Common myeloid progenitor, CD34-positive (primary cell): ENCODE measurements at regions not wholly inside any gene's neighbourhood (a gene's known extent, or its start where the extent isn't known, plus 50 kb on each side); places are given as distances from the start of the nearest gene placed in this dataset.

Experiments used
- CTCF ChIA-PET: fragments of 350-600 bp; sonication (Branson Sonifier 250); formaldehyde crosslinking; loops from one replicate; lab custom pipeline; 2021; ENCODE audit warnings: antibody characterized with exemption; lab: Charles Lee
- POLR2A ChIA-PET: fragments of 350-600 bp; sonication (Branson Sonifier 250); formaldehyde crosslinking; loops from one replicate; lab custom pipeline; 2021; ENCODE audit warnings: antibody characterized with exemption; lab: Charles Lee
- DNase-seq, 3 donors: peaks; one replicate each; pipeline versions ENCODE4 v3.0.0 to v3.0.0-alpha.2; 2013
- H3K27ac ChIP-seq, 2 experiments: 1 replicate in 1 of 2; 2 replicates in 1 of 2; pipeline ENCODE4 v1.7.0; 2013; ENCODE audit warnings: inconsistent platforms in 2 of 2, low read length in 2 of 2, mild to moderate bottlenecking in 2 of 2, low read depth in 1 of 2, moderate library complexity in 1 of 2; ENCODE audit not compliant: severe bottlenecking in 2 of 2, insufficient read depth in 1 of 2, poor library complexity in 1 of 2
- H3K27me3 ChIP-seq, 5 experiments: replicated peaks in 2 of 5; 1 replicate in 3 of 5; 2 replicates in 2 of 5; pipeline versions ENCODE4 v1.6.1 to v1.7.0; 2013; ENCODE audit warnings: low read length in 4 of 5, mild to moderate bottlenecking in 2 of 5, moderate library complexity in 2 of 5, inconsistent platforms in 1 of 5; ENCODE audit not compliant: insufficient read depth in 5 of 5, control insufficient read depth in 4 of 5
- H3K36me3 ChIP-seq, 4 experiments: 1 replicate in 2 of 4; 2 replicates in 2 of 4; pipeline versions ENCODE4 v1.6.1 to v1.7.0; 2013; ENCODE audit warnings: low read length in 3 of 4, control low read depth in 1 of 4, mild to moderate bottlenecking in 1 of 4; ENCODE audit not compliant: control insufficient read depth in 4 of 4, insufficient read depth in 4 of 4
- H3K4me1 ChIP-seq, 4 experiments: 1 replicate in 3 of 4; 2 replicates in 1 of 4; pipeline versions ENCODE4 v1.6.1 to v1.7.1; 2013; ENCODE audit warnings: low read length in 3 of 4, mild to moderate bottlenecking in 3 of 4, control low read depth in 1 of 4, inconsistent platforms in 1 of 4, moderate library complexity in 1 of 4; ENCODE audit not compliant: control insufficient read depth in 4 of 4, insufficient read depth in 4 of 4; ENCODE audit errors: control extremely low read depth in 1 of 4
- H3K4me3 ChIP-seq, 7 experiments: 1 replicate in 4 of 7; 2 replicates in 3 of 7; pipeline versions ENCODE4 v1.5.1 to v1.7.0; 2013; ENCODE audit warnings: mild to moderate bottlenecking in 7 of 7, low read length in 6 of 7, moderate library complexity in 6 of 7, inconsistent platforms in 2 of 7, low read depth in 2 of 7, control low read depth in 1 of 7; ENCODE audit not compliant: insufficient read depth in 4 of 7, control insufficient read depth in 1 of 7; ENCODE audit errors: extremely low read depth in 1 of 7
- H3K9me3 ChIP-seq, 5 experiments: 1 replicate in 4 of 5; 2 replicates in 1 of 5; pipeline versions ENCODE4 v1.6.1 to v1.7.1; 2013; ENCODE audit warnings: low read length in 4 of 5, mild to moderate bottlenecking in 2 of 5, inconsistent platforms in 1 of 5, low read depth in 1 of 5, moderate library complexity in 1 of 5; ENCODE audit not compliant: control insufficient read depth in 4 of 5, insufficient read depth in 2 of 5; ENCODE audit errors: control extremely low read depth in 1 of 5
- WGBS: methylation state at CpG from one replicate; pipeline ENCODE4 v1.1.5; 2013; ENCODE audit not compliant: insufficient coverage; 5-methylcytosine and 5-hydroxymethylcytosine counted together

GRCh38 chr2:173782681-173783080, 182.5 kb downstream of the SP3 start:
- POLR2A ChIA-PET = no interaction called here
- Histone ChIP-seq H3K36me3 (no peaks in the 10 kb centered on the region), H3K4me1 (no peaks in the 10 kb centered on the region), H3K27ac (no peak overlapping the region), H3K4me3 (no peak overlapping the region), H3K9me3 (peaks cover 0 to 8% (median 0%) of the 10 kb centered on the region in 5 experiments), H3K27me3 (peaks cover 0 to 8% (median 2%) of the 10 kb centered on the region in 5 experiments)
- CTCF ChIA-PET = no interaction called here
- no peak for DNase-seq
- WGBS = 100% methylated on average over 1 of the region's 4 CpGs

- H3K27me3 ChIP-seq = peaks cover 0 to 12% (median 2%) of the 10 kb centered on the region in 5 experiments
- CTCF ChIA-PET = no interaction called here
- H3K27ac ChIP-seq = no peak overlapping the region
- no peak for DNase-seq
- H3K9me3 ChIP-seq = peaks cover 0 to 8% (median 0%) of the 10 kb centered on the region in 5 experiments
- no peaks in the 10 kb centered on the region for H3K36me3 ChIP-seq
- no peak overlapping the region for H3K4me3 ChIP-seq
- 93% methylated on average over 4 of the region's 4 CpGs for WGBS
- POLR2A ChIA-PET = no interaction called here
- H3K4me1 ChIP-seq = no peaks in the 10 kb centered on the region
Measured at GRCh38 chr2:173783382-173783781, 181.8 kb downstream of the SP3 start.

- Histone ChIP-seq H3K27ac (no peak overlapping the region), H3K4me1 (no peaks in the 10 kb centered on the region), H3K4me3 (no peak overlapping the region), H3K27me3 (peaks cover 0 to 18% (median 2%) of the 10 kb centered on the region in 5 experiments), H3K36me3 (no peaks in the 10 kb centered on the region), H3K9me3 (peaks cover 0 to 3% (median 0%) of the 10 kb centered on the region in 5 experiments)
- no peak for DNase-seq
- CTCF ChIA-PET = no interaction called here
- no CpG with 5 or more reads among the region's 3 CpGs for WGBS
- POLR2A ChIA-PET = no interaction called here
Measured at GRCh38 chr2:173785813-173786212, 179.4 kb downstream of the SP3 start.

DNA sequence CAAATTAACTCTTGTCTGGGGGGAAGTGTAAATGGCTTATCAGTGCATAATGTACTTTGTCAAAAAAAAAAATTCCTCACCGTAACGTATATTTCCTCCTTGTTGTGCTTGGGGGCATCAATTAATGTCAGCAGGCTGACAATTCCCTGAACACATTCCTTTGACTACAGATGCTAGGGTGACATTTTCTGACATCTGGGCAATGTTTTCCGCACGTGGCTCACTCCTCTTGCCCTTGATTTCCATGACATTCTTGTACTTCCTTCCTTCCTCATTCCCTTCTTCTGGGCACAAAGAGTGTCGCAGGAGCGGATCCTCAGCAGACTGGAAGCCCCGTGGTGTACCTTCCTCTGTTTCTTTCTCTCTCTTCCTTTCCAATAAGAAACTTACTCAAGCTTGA, 173.7 kb downstream of the SP3 start:
- Histone ChIP-seq H3K27me3 (peaks cover 0 to 29% (median 7%) of the 10 kb centered on the region in 5 experiments), H3K4me1 (no peaks in the 10 kb centered on the region), H3K9me3 (no peaks in the 10 kb centered on the region), H3K4me3 (no peak overlapping the region), H3K36me3 (no peaks in the 10 kb centered on the region), H3K27ac (no peak overlapping the region)
- ChIA-PET CTCF (no interaction called here), POLR2A (no interaction called here)
- WGBS = 47% methylated on average over 7 of the region's 7 CpGs
- no peak for DNase-seq

DNA sequence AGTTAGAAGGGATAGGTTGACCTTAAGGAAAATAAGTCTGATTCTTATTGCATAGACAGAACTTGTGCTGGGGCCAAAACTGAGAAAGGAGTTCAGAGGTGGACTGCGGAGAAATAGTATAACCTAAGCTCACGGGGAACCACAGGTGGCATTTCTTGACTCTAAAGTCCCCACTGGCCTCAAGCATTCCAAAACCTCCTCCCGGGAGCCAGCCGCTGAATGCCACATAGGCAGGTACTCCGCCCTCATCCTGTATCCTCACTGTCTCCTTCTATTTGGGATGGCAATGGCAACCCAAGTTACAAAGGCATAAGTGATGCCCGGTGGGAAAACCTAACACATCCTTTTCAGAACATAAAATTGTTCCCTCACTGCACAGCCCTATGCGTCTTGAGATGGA, 173.0 kb downstream of the SP3 start:
- WGBS = 93% methylated on average over 6 of the region's 7 CpGs
- ChIA-PET POLR2A (no interaction called here), CTCF (no interaction called here)
- H3K36me3 ChIP-seq = no peaks in the 10 kb centered on the region
- H3K4me1 ChIP-seq = no peaks in the 10 kb centered on the region
- peaks cover 0 to 26% (median 6%) of the 10 kb centered on the region in 5 experiments for H3K27me3 ChIP-seq
- no peak overlapping the region for H3K4me3 ChIP-seq
- DNase-seq = no peak
- H3K9me3 ChIP-seq = no peaks in the 10 kb centered on the region
- no peak overlapping the region for H3K27ac ChIP-seq

DNA sequence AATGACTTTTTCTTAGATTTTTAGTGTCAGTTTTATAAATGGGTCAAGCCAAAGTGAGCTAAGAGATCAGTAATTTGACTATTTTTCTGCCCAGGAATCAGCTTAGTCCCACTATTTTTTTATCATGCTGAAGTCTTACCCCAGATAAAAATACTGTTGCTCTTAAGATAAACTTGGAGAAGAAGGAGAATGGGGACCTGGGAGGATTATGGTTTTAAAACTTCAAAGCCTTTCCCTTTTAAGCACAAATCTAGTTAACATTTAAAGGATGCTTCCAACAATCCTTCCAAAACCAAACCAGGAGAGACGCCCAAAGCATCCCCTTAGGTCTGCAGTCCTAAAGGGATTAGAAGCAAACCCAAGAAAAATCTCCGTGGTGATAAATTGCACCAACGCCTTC, 172.4 kb downstream of the SP3 start:
- Histone ChIP-seq H3K9me3 (no peaks in the 10 kb centered on the region), H3K4me3 (no peak overlapping the region), H3K27me3 (peaks cover 0 to 21% (median 5%) of the 10 kb centered on the region in 5 experiments), H3K36me3 (no peaks in the 10 kb centered on the region), H3K27ac (no peak overlapping the region), H3K4me1 (no peaks in the 10 kb centered on the region)
- no peak for DNase-seq
- POLR2A ChIA-PET = no interaction called here
- 100% methylated on average over 1 of the region's 3 CpGs for WGBS
- CTCF ChIA-PET = no interaction called here

DNA sequence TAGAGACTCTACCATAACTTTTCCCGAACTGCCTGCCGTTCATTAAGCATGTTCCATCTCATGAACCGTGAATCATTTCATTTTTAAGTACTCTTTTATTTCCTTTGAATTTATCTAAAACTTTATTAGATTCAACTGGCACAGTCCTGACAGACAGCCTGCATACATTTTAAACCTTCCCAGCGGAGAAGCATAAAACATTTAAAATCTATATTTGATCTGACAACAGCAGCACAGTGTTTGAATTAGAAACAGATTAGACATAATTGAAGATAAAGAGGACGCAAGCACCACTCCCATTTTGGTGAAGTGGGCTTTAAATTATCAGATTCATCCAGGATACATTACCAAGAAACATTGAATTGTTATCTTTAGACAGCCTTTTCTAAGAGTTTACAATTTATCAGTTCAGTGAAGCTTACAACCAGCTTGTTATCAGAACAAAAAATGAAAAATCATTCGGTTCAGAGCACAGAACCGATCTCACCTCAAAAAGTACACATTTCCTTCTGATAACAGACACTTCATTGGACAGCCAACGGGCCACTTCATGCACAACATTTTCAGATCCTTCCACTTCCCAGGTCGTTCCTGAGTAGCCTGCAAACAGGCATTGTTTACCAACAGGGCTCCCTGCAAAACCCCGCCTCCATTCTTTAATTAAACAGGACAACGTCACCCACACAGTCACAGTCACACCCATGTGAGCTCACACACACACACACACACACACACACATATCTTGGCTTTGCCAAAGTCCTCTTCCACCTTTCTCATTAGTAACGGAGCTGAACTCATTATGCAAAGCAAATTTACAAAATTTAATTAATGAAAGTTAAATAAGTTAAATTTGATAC, 171.2 kb downstream of the SP3 start:
- peak; percentile 9 to 26 (median 10) for DNase-seq
- Histone ChIP-seq H3K36me3 (no peaks in the 10 kb centered on the region), H3K9me3 (no peaks in the 10 kb centered on the region), H3K4me1 (no peaks in the 10 kb centered on the region), H3K27ac (no peak overlapping the region), H3K27me3 (peaks cover 0 to 15% (median 5%) of the 10 kb centered on the region in 5 experiments), H3K4me3 (no peak overlapping the region)
- WGBS = 73% methylated on average over 9 of the region's 12 CpGs
- POLR2A ChIA-PET = no interaction called here
- CTCF ChIA-PET = interaction anchor here (0.7 kb wide), 1 partner anchor 106 kb away, joined by 3 read pairs; no protein-coding TSS in a partner anchor
